Peyer's patch (tissue), 4 donors: ENCODE measurements at regions not wholly inside any gene's neighbourhood (a gene's known extent, or its start where the extent isn't known, plus 50 kb on each side); places are given as distances from the start of the nearest gene placed in this dataset.

Experiments used
- CTCF ChIP-seq, 6 experiments: fragments of 450-650 bp in 4 of 6; fragments of 200-600 bp in 2 of 6; sonication (generic) in 1 of 6; IDR thresholded peaks; one replicate each; pipeline ENCODE4 v1.5.1; 2017 to 2019; ENCODE audit warnings: antibody characterized with exemption in 6 of 6, mild to moderate bottlenecking in 3 of 6, moderate library complexity in 1 of 6
- POLR2A ChIP-seq, 2 donors: fragments of 450-650 bp; IDR thresholded peaks; one replicate each; pipeline ENCODE4 v1.5.1; 2017; ENCODE audit warnings: antibody characterized with exemption in 2 of 2, mild to moderate bottlenecking in 2 of 2, moderate library complexity in 2 of 2

GRCh38 chr3:147937891-147938290, 528.7 kb downstream of the ZIC1 start:
- TF ChIP-seq CTCF (IDR thresholded peaks at IDR 0.05) (no peak), POLR2A (IDR thresholded peaks at IDR 0.05) (no peak)
